GM23338 (cell line): ENCODE measurements at regions not wholly inside any gene's neighbourhood (a gene's known extent, or its start where the extent isn't known, plus 50 kb on each side); places are given as distances from the start of the nearest gene placed in this dataset.

Source experiments
- ATAC-seq: fragments of 200-7000 bp; cut with Tn5 transposase; 3 replicates; pipeline ENCODE4 v1.9.1; 2020
- DNase-seq: peaks from one replicate; pipeline ENCODE4 v3.0.0-alpha.2; 2015; ENCODE audit warnings: low spot score
- H2AFZ ChIP-seq: fragments of 200-600 bp; sonication (generic); 2 replicates; pipeline ENCODE4 v1.8.0; 2016; ENCODE audit warnings: antibody characterized with exemption, mild to moderate bottlenecking, moderate library complexity
- H3F3A ChIP-seq: fragments of 200-600 bp; sonication (generic); replicated peaks from 2 replicates; pipeline ENCODE4 v1.8.0; 2017; ENCODE audit warnings: antibody characterized with exemption, mixed run types, low read depth
- H3K27ac ChIP-seq: fragments of 200-600 bp; sonication (generic); 2 replicates; pipeline ENCODE4 v1.6.1; 2016; ENCODE audit warnings: low read depth
- H3K27me3 ChIP-seq: fragments of 200-600 bp; sonication (generic); 2 replicates; pipeline ENCODE4 v1.8.0; 2016; ENCODE audit warnings: mild to moderate bottlenecking, mixed run types, moderate library complexity; ENCODE audit not compliant: insufficient read depth
- H3K36me3 ChIP-seq: fragments of 200-600 bp; sonication (generic); 2 replicates; pipeline ENCODE4 v1.8.0; 2016; ENCODE audit warnings: mild to moderate bottlenecking; ENCODE audit not compliant: insufficient read depth
- H3K4me1 ChIP-seq: fragments of 200-600 bp; sonication (generic); 2 replicates; pipeline ENCODE4 v1.8.0; 2016; ENCODE audit warnings: mild to moderate bottlenecking, moderate library complexity; ENCODE audit not compliant: insufficient read depth
- H3K4me2 ChIP-seq: fragments of 200-600 bp; sonication (generic); 2 replicates; pipeline ENCODE4 v1.7.1; 2017; ENCODE audit warnings: mixed run types
- H3K4me3 ChIP-seq: fragments of 200-600 bp; sonication (generic); 2 replicates; pipeline ENCODE4 v1.6.1; 2016; ENCODE audit warnings: mixed run types
- H3K79me2 ChIP-seq: fragments of 200-600 bp; sonication (generic); replicated peaks from 2 replicates; pipeline ENCODE4 v1.8.0; 2017; ENCODE audit warnings: mild to moderate bottlenecking; ENCODE audit not compliant: insufficient read depth
- H3K9me2 ChIP-seq: fragments of 200-600 bp; sonication (generic); 2 replicates; pipeline ENCODE4 v1.8.0; 2017; ENCODE audit not compliant: insufficient read depth
- H4K20me1 ChIP-seq: fragments of 200-600 bp; sonication (generic); replicated peaks from 2 replicates; pipeline ENCODE4 v1.8.0; 2017; ENCODE audit warnings: mild to moderate bottlenecking; ENCODE audit not compliant: insufficient read depth
- H3K27ac Mint-ChIP-seq: 2 replicates; pipeline ENCODE4 v1.8.0; 2020; ENCODE audit warnings: inconsistent platforms, mild to moderate bottlenecking, moderate library complexity, mixed read lengths
- H3K27me3 Mint-ChIP-seq: 3 replicates; pipeline ENCODE4 v1.8.0; 2022; ENCODE audit warnings: low read depth, mild to moderate bottlenecking, moderate library complexity, mixed read lengths, inconsistent platforms; ENCODE audit not compliant: insufficient read depth, poor library complexity
- H3K36me3 Mint-ChIP-seq: 3 replicates; pipeline ENCODE4 v1.8.0; 2021; ENCODE audit warnings: low read depth, mild to moderate bottlenecking, inconsistent platforms, moderate library complexity, mixed read lengths
- H3K4me1 Mint-ChIP-seq: 3 replicates; pipeline ENCODE4 v1.8.0; 2020; ENCODE audit warnings: mild to moderate bottlenecking, inconsistent platforms, mixed read lengths
- H3K4me3 Mint-ChIP-seq: 3 replicates; pipeline ENCODE4 v1.8.0; 2021; ENCODE audit warnings: moderate library complexity, mild to moderate bottlenecking, inconsistent platforms, mixed read lengths
- H3K9me3 Mint-ChIP-seq: 3 replicates; pipeline ENCODE4 v1.8.0; 2020; ENCODE audit warnings: moderate library complexity, mild to moderate bottlenecking, inconsistent platforms, mixed read lengths
- ETS1 ChIP-seq: IDR thresholded peaks from 2 replicates; pipeline ENCODE4 v1.6.1; 2016; ENCODE audit warnings: antibody characterized with exemption
- POLR2AphosphoS5 ChIP-seq: IDR thresholded peaks from 2 replicates; pipeline ENCODE4 v1.6.1; 2016; ENCODE audit warnings: antibody characterized with exemption, low read depth
- REST ChIP-seq: IDR thresholded peaks from one replicate; pipeline ENCODE4 v1.6.1; 2018; ENCODE audit warnings: antibody characterized with exemption; ENCODE audit not compliant: unreplicated experiment
- STAT1 ChIP-seq: IDR thresholded peaks from one replicate; pipeline ENCODE4 v1.6.1; 2016; ENCODE audit warnings: antibody characterized with exemption; ENCODE audit not compliant: unreplicated experiment
- ZNF462 ChIP-seq: fragments of 250-450 bp; sonication (Bioruptor Pico); IDR thresholded peaks from 2 replicates; pipeline ENCODE4 v1.5.0; 2020; ENCODE audit warnings: mild to moderate bottlenecking, moderate library complexity

- no peak for TF ChIP-seq REST
- TF ChIP-seq ZNF462 (CRISPR knock-in tag): no peak
- no peak for TF ChIP-seq POLR2AphosphoS5
Observed at GRCh38 chr3:135597855-135598254, 367.7 kb upstream of the PPP2R3A start (continued).

GRCh38 chr3:135598597-135598996 lies 366.9 kb upstream of the PPP2R3A start:
- ATAC-seq (no peak), DNase-seq (no peak)
- H3K79me2 ChIP-seq: no peaks in the 10 kb centered on the region
- H3K36me3 ChIP-seq: no peaks in the 10 kb centered on the region
- Mint-ChIP-seq H3K9me3 (peaks cover 2% of the 10 kb centered on the region), H3K27ac (no peak overlapping the region), H3K27me3 (peaks cover 2% of the 10 kb centered on the region), H3K36me3 (peaks cover 2% of the 10 kb centered on the region; the same call in 2 of the 3 replicates), H3K4me1 (peaks cover 29% of the 10 kb centered on the region), H3K4me3 (no peak overlapping the region)
- peaks cover 6% of the 10 kb centered on the region; the same call in 1 of the 2 replicates for H3K9me2 ChIP-seq
- no peaks in the 10 kb centered on the region for H3K27me3 ChIP-seq
- no peaks in the 10 kb centered on the region for H3F3A ChIP-seq
- H3K4me3 ChIP-seq: no peak overlapping the region
- H3K4me1 ChIP-seq: peaks cover 30% of the 10 kb centered on the region
- H2AFZ ChIP-seq: no peak overlapping the region
- no peaks in the 10 kb centered on the region for H4K20me1 ChIP-seq
- no peak overlapping the region for H3K27ac ChIP-seq
- peak overlapping the region; percentile 61 for H3K4me2 ChIP-seq
- TF ChIP-seq STAT1 (no peak), ZNF462 (CRISPR knock-in tag) (no peak), ETS1 (no peak)
